ENCODE measurements at regions not wholly inside any gene's neighbourhood (a gene's known extent, or its start where the extent isn't known, plus 50 kb on each side); places are given as distances from the start of the nearest gene placed in this dataset.

DNA sequence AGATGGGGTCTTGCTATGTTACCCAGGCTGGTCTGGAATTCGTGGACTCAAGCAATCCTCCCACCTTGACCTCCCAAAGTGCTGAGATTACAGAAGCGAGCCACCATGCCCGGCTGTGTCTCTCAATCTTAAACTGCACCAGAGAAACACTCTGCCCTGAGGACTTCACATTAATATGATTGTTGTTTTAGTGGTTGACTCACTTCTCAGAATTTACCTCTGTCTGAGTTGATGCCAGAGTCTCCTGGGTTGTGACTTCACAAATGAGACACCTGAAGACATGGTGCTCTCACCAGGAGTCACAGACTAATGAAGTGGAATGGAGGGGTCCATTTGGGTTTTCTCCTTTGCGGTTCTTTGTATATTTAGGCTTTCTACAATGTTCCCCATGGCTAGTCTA lies 61.0 kb upstream of the TGIF1 start:
- H3K4me1 ChIP-seq (ENCODE audit: control insufficient read depth in 5 of 5, insufficient read depth in 5 of 5, low read length in 5 of 5) = no peaks in the 10 kb centered on the region
- peaks cover 0 to 12% (median 2%) of the 10 kb centered on the region in 4 donors for H3K9me3 ChIP-seq (ENCODE audit: control insufficient read depth in 4 of 4, insufficient read depth in 3 of 4, low read length in 3 of 4)
- no peaks in the 10 kb centered on the region for H3K36me3 ChIP-seq (ENCODE audit: control insufficient read depth in 4 of 4, insufficient read depth in 4 of 4, low read length in 4 of 4)
- H3K9ac ChIP-seq (ENCODE audit: insufficient read depth in 1 of 2, low read length in 2 of 2) = no peak overlapping the region
- WGBS, 2 donors = 60 to 67% methylated on average over 4 of the region's 4 CpGs
- H3K27me3 ChIP-seq (ENCODE audit: control insufficient read depth in 3 of 3, insufficient read depth in 3 of 3, low read length in 2 of 3) = no peaks in the 10 kb centered on the region
- TF ChIP-seq, protein P1, sequence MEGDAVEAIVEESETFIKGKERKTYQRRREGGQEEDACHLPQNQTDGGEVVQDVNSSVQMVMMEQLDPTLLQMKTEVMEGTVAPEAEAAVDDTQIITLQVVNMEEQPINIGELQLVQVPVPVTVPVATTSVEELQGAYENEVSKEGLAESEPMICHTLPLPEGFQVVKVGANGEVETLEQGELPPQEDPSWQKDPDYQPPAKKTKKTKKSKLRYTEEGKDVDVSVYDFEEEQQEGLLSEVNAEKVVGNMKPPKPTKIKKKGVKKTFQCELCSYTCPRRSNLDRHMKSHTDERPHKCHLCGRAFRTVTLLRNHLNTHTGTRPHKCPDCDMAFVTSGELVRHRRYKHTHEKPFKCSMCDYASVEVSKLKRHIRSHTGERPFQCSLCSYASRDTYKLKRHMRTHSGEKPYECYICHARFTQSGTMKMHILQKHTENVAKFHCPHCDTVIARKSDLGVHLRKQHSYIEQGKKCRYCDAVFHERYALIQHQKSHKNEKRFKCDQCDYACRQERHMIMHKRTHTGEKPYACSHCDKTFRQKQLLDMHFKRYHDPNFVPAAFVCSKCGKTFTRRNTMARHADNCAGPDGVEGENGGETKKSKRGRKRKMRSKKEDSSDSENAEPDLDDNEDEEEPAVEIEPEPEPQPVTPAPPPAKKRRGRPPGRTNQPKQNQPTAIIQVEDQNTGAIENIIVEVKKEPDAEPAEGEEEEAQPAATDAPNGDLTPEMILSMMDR (IDR thresholded peaks at IDR 0.05; ENCODE audit: control extremely low read depth, extremely low read depth) = no peak
- DNase-seq (no peak), ATAC-seq (ENCODE audit: insufficient read depth, low FRiP score) (no peak)
- H3K27ac ChIP-seq (ENCODE audit: low read depth in 1 of 2, low read length in 1 of 2) = no peak overlapping the region
- no peak overlapping the region for H3K4me3 ChIP-seq

DNA sequence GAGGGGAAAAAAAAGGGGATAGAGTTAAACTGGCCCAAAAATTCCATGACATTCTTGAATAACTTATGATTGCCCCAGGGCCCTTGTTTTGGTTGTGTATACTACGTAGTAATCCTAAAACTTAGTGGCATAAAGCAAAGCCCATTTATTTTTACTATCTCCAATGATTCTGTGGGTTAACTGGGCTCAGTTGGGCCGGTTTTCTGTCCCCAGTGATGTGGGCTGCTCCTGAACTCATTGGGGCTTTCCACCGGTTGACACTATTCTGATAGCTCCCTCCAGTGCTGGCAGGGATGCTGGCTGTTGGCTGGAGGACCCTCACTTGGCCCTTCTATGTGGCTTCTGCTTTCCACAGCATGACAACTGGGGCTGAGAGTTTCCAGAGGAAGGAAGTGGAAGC lies 60.0 kb upstream of the TGIF1 start:
- DNase-seq (no peak), ATAC-seq (ENCODE audit: insufficient read depth, low FRiP score) (no peak)
- TF ChIP-seq, protein P1 (IDR thresholded peaks at IDR 0.05; ENCODE audit: control extremely low read depth, extremely low read depth) = no peak
- no peak overlapping the region for H3K9ac ChIP-seq (ENCODE audit: insufficient read depth in 1 of 2, low read length in 2 of 2)
- no peaks in the 10 kb centered on the region for H3K36me3 ChIP-seq (ENCODE audit: control insufficient read depth in 4 of 4, insufficient read depth in 4 of 4, low read length in 4 of 4)
- no peaks in the 10 kb centered on the region for H3K4me1 ChIP-seq (ENCODE audit: control insufficient read depth in 5 of 5, insufficient read depth in 5 of 5, low read length in 5 of 5)
- 76 to 89% methylated on average over 3 of the region's 3 CpGs for WGBS, 2 donors
- H3K27me3 ChIP-seq (ENCODE audit: control insufficient read depth in 3 of 3, insufficient read depth in 3 of 3, low read length in 2 of 3) = peaks cover 0 to 3% (median 0%) of the 10 kb centered on the region in 3 donors
- H3K27ac ChIP-seq (ENCODE audit: low read depth in 1 of 2, low read length in 1 of 2) = no peak overlapping the region
- H3K9me3 ChIP-seq (ENCODE audit: control insufficient read depth in 4 of 4, insufficient read depth in 3 of 4, low read length in 3 of 4) = peaks cover 0 to 12% (median 3%) of the 10 kb centered on the region in 4 donors
- H3K4me3 ChIP-seq = peak overlapping the region; percentile 19

DNA sequence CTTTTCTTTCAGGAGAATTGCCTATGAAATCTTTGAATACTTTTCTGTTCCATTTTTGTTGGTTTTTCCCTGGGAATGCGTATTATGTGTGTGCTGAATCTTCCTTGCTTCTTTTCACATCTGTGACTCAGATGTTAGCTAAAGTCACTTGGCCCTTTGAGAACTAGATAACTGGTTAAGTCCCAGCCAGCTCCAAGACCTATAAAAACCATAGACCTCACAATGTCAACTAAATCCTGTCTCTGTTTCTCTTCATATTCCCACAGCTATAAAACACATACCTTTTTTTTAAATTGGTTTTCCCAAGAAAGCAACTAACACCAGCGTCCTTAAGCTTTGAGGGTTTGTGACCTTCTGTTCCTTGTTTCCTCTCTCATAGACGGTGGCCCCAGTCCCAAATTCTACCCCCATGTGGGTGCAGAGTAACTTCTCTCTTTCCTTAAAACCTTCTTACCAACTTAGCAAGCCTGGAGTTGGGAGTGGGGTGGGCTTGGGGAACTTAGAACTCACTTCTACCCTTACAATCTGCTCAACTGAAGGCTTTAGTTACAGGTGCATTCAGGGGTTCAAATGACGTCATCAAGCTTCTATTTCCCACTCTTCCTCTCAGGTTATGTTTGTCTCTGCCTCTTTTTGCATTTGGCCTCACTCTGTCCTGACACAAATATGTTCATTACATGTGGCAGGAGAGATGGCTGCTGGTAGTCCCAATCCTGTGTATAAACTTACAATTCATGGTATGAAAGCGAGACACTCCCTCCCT lies 58.1 kb upstream of the TGIF1 start:
- Histone ChIP-seq H3K4me3 (no peak overlapping the region), H3K27me3 (ENCODE audit: control insufficient read depth in 3 of 3, insufficient read depth in 3 of 3, low read length in 2 of 3) (peaks cover 0 to 3% (median 0%) of the 10 kb centered on the region in 3 donors), H3K9me3 (ENCODE audit: control insufficient read depth in 4 of 4, insufficient read depth in 3 of 4, low read length in 3 of 4) (peaks cover 0 to 12% (median 4%) of the 10 kb centered on the region in 4 donors), H3K36me3 (ENCODE audit: control insufficient read depth in 4 of 4, insufficient read depth in 4 of 4, low read length in 4 of 4) (no peaks in the 10 kb centered on the region), H3K4me1 (ENCODE audit: control insufficient read depth in 5 of 5, insufficient read depth in 5 of 5, low read length in 5 of 5) (no peaks in the 10 kb centered on the region), H3K27ac (ENCODE audit: low read depth in 1 of 2, low read length in 1 of 2) (no peak overlapping the region), H3K9ac (ENCODE audit: insufficient read depth in 1 of 2, low read length in 2 of 2) (no peak overlapping the region)
- whole genome bisulfite sequencing, 2 donors = 88 to 92% methylated on average over 5 of the region's 5 CpGs
- TF ChIP-seq, protein P1 (IDR thresholded peaks at IDR 0.05; ENCODE audit: control extremely low read depth, extremely low read depth) = no peak
- no peak for DNase-seq
- ATAC-seq (ENCODE audit: insufficient read depth, low FRiP score) = no peak

All from lung (tissue), 11 donors.